ENCODE measurements at regions not wholly inside any gene's neighbourhood (a gene's known extent, or its start where the extent isn't known, plus 50 kb on each side); places are given as distances from the start of the nearest gene placed in this dataset.
A peak's percentile ranks its signal among the peaks of the same experiment; 100 is the strongest.

DNA sequence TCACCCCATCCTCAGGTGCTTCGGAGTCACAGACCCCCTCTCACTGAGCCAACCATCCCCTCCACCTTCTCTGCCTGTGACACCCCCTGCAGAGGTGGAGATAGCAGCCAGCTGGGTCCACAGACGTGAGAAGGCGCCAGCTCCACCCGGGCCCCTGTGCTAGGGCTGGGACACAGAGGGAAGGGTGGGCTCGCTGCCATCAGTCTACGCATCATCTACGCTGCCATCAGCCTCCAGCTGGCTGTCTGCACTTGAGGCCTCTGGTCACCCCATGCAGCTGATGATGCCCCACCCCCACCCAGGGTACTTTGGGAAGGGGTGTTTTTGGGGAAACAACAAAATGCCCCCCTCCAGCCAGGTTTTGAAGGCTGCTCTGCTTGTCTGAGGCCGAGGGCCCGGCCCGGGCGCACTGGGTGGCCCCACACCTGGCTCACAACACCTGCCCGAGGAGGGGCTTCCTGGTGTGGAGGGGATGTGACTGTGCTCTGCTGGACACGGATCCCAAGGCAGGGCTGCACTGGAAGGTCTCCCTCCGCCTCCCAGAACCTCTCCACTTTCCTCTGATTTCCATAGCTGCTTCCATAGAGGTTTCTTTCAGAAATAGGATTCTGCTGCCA is 163.4 kb upstream of the IQSEC1 start:
- Histone ChIP-seq H3K27me3 (ENCODE audit: control insufficient read depth in 1 of 2, insufficient read depth in 1 of 2, low read length in 2 of 2) (peaks cover 66 to 77% of the 10 kb centered on the region in 2 experiments), H3K36me3 (ENCODE audit: control insufficient read depth in 1 of 2, insufficient read depth in 2 of 2, low read depth in 1 of 2, low read length in 2 of 2) (no peaks in the 10 kb centered on the region), H3K4me1 (ENCODE audit: control insufficient read depth, insufficient read depth, low read depth, low read length) (no peaks in the 10 kb centered on the region), H3K14ac (ENCODE audit: low read length in 2 of 2) (no peak overlapping the region), H2BK12ac (ENCODE audit: low read length in 2 of 2) (no peak overlapping the region), H3K9ac (ENCODE audit: low read length) (no peak overlapping the region), H3K9me3 (ENCODE audit: control insufficient read depth, low read length) (no peaks in the 10 kb centered on the region), H4K91ac (ENCODE audit: low read length) (no peak overlapping the region), H4K8ac (ENCODE audit: low read length) (no peak overlapping the region), H3K27ac (ENCODE audit: low read length, poor library complexity, severe bottlenecking) (no peak overlapping the region), H2BK5ac (ENCODE audit: low read depth, low read length, poor library complexity, severe bottlenecking) (no peak overlapping the region), H2AFZ (ENCODE audit: low read depth, low read length) (no peak overlapping the region), H3K18ac (ENCODE audit: low read depth in 1 of 2, low read length in 2 of 2) (no peak overlapping the region), H2AK5ac (ENCODE audit: low read length, severe bottlenecking) (no peak overlapping the region), H2BK15ac (ENCODE audit: low read depth, poor library complexity, severe bottlenecking) (no peak overlapping the region), H3K4me2 (ENCODE audit: low read length, poor library complexity, severe bottlenecking) (no peak overlapping the region), H3K23ac (ENCODE audit: low read length in 2 of 2) (no peak overlapping the region), H3K79me1 (replicated peaks; ENCODE audit: low read length, poor library complexity, severe bottlenecking) (no peaks in the 10 kb centered on the region), H3K4me3 (ENCODE audit: insufficient read depth in 1 of 2, low read depth in 1 of 2, low read length in 2 of 2) (no peak overlapping the region), H2BK120ac (ENCODE audit: low read depth, low read length) (no peak overlapping the region), H3K4ac (ENCODE audit: low read depth in 1 of 2, low read length in 2 of 2) (no peak overlapping the region)
- DNase-seq: no peak
- WGBS: 85% methylated on average over 11 of the region's 14 CpGs

GRCh38 chr3:13235897-13236296 is 162.7 kb upstream of the IQSEC1 start:
- no peak overlapping the region for H4K8ac ChIP-seq (ENCODE audit: low read length)
- peak overlapping the region in 1 of 2 experiments; percentile 42 for H3K23ac ChIP-seq (ENCODE audit: low read length in 2 of 2)

GRCh38 chr3:13235079-13235478 is 161.8 kb upstream of the IQSEC1 start:
- Histone ChIP-seq H3K9ac (ENCODE audit: low read length) (no peak overlapping the region), H4K91ac (ENCODE audit: low read length) (no peak overlapping the region), H2BK120ac (ENCODE audit: low read depth, low read length) (no peak overlapping the region), H3K4me1 (ENCODE audit: control insufficient read depth, insufficient read depth, low read depth, low read length) (no peaks in the 10 kb centered on the region), H3K4me2 (ENCODE audit: low read length, poor library complexity, severe bottlenecking) (no peak overlapping the region), H3K36me3 (ENCODE audit: control insufficient read depth in 1 of 2, insufficient read depth in 2 of 2, low read depth in 1 of 2, low read length in 2 of 2) (no peaks in the 10 kb centered on the region), H3K27me3 (ENCODE audit: control insufficient read depth in 1 of 2, insufficient read depth in 1 of 2, low read length in 2 of 2) (peaks cover 62 to 79% of the 10 kb centered on the region in 2 experiments), H3K4me3 (ENCODE audit: insufficient read depth in 1 of 2, low read depth in 1 of 2, low read length in 2 of 2) (no peak overlapping the region), H2BK12ac (ENCODE audit: low read length in 2 of 2) (no peak overlapping the region), H3K23ac (ENCODE audit: low read length in 2 of 2) (no peak overlapping the region), H3K79me1 (replicated peaks; ENCODE audit: low read length, poor library complexity, severe bottlenecking) (no peaks in the 10 kb centered on the region), H3K4ac (ENCODE audit: low read depth in 1 of 2, low read length in 2 of 2) (no peak overlapping the region), H3K27ac (ENCODE audit: low read length, poor library complexity, severe bottlenecking) (no peak overlapping the region), H4K8ac (ENCODE audit: low read length) (no peak overlapping the region), H2AFZ (ENCODE audit: low read depth, low read length) (no peak overlapping the region), H3K14ac (ENCODE audit: low read length in 2 of 2) (no peak overlapping the region), H2BK5ac (ENCODE audit: low read depth, low read length, poor library complexity, severe bottlenecking) (no peak overlapping the region), H3K18ac (ENCODE audit: low read depth in 1 of 2, low read length in 2 of 2) (no peak overlapping the region), H3K9me3 (ENCODE audit: control insufficient read depth, low read length) (no peaks in the 10 kb centered on the region), H2BK15ac (ENCODE audit: low read depth, poor library complexity, severe bottlenecking) (no peak overlapping the region), H2AK5ac (ENCODE audit: low read length, severe bottlenecking) (no peak overlapping the region)
- 23% methylated on average over 5 of the region's 5 CpGs for WGBS
- DNase-seq: no peak

More at GRCh38 chr3:13235897-13236296, 162.7 kb upstream of the IQSEC1 start:
- no peak overlapping the region for H2BK120ac ChIP-seq (ENCODE audit: low read depth, low read length)
- H3K18ac ChIP-seq (ENCODE audit: low read depth in 1 of 2, low read length in 2 of 2): no peak overlapping the region
- H2AK5ac ChIP-seq (ENCODE audit: low read length, severe bottlenecking): no peak overlapping the region
- H3K4me3 ChIP-seq (ENCODE audit: insufficient read depth in 1 of 2, low read depth in 1 of 2, low read length in 2 of 2): no peak overlapping the region
- no peaks in the 10 kb centered on the region for H3K79me1 ChIP-seq (replicated peaks; ENCODE audit: low read length, poor library complexity, severe bottlenecking)
- no peak overlapping the region for H3K9ac ChIP-seq (ENCODE audit: low read length)
- H3K4me2 ChIP-seq (ENCODE audit: low read length, poor library complexity, severe bottlenecking): no peak overlapping the region
- peaks cover 63 to 78% of the 10 kb centered on the region in 2 experiments for H3K27me3 ChIP-seq (ENCODE audit: control insufficient read depth in 1 of 2, insufficient read depth in 1 of 2, low read length in 2 of 2)
- H2AFZ ChIP-seq (ENCODE audit: low read depth, low read length): no peak overlapping the region
- no peak overlapping the region for H2BK15ac ChIP-seq (ENCODE audit: low read depth, poor library complexity, severe bottlenecking)
- WGBS: 91% methylated on average over 11 of the region's 11 CpGs
- H2BK12ac ChIP-seq (ENCODE audit: low read length in 2 of 2): no peak overlapping the region
- DNase-seq: no peak
- H2BK5ac ChIP-seq (ENCODE audit: low read depth, low read length, poor library complexity, severe bottlenecking): no peak overlapping the region
- H3K36me3 ChIP-seq (ENCODE audit: control insufficient read depth in 1 of 2, insufficient read depth in 2 of 2, low read depth in 1 of 2, low read length in 2 of 2): no peaks in the 10 kb centered on the region
- H4K91ac ChIP-seq (ENCODE audit: low read length): no peak overlapping the region
- H3K4ac ChIP-seq (ENCODE audit: low read depth in 1 of 2, low read length in 2 of 2): no peak overlapping the region
- no peaks in the 10 kb centered on the region for H3K4me1 ChIP-seq (ENCODE audit: control insufficient read depth, insufficient read depth, low read depth, low read length)
- H3K9me3 ChIP-seq (ENCODE audit: control insufficient read depth, low read length): no peaks in the 10 kb centered on the region
- H3K27ac ChIP-seq (ENCODE audit: low read length, poor library complexity, severe bottlenecking): no peak overlapping the region
- no peak overlapping the region for H3K14ac ChIP-seq (ENCODE audit: low read length in 2 of 2)

GRCh38 chr3:13234666-13235065 is 161.4 kb upstream of the IQSEC1 start:
- Histone ChIP-seq H2BK5ac (ENCODE audit: low read depth, low read length, poor library complexity, severe bottlenecking) (no peak overlapping the region), H3K4me2 (ENCODE audit: low read length, poor library complexity, severe bottlenecking) (no peak overlapping the region), H2AFZ (ENCODE audit: low read depth, low read length) (no peak overlapping the region), H3K9me3 (ENCODE audit: control insufficient read depth, low read length) (no peaks in the 10 kb centered on the region), H3K4me1 (ENCODE audit: control insufficient read depth, insufficient read depth, low read depth, low read length) (no peaks in the 10 kb centered on the region), H3K9ac (ENCODE audit: low read length) (no peak overlapping the region), H3K36me3 (ENCODE audit: control insufficient read depth in 1 of 2, insufficient read depth in 2 of 2, low read depth in 1 of 2, low read length in 2 of 2) (no peaks in the 10 kb centered on the region), H3K27me3 (ENCODE audit: control insufficient read depth in 1 of 2, insufficient read depth in 1 of 2, low read length in 2 of 2) (peaks cover 63 to 77% of the 10 kb centered on the region in 2 experiments), H3K79me1 (replicated peaks; ENCODE audit: low read length, poor library complexity, severe bottlenecking) (no peaks in the 10 kb centered on the region), H3K27ac (ENCODE audit: low read length, poor library complexity, severe bottlenecking) (no peak overlapping the region), H3K14ac (ENCODE audit: low read length in 2 of 2) (no peak overlapping the region), H3K4ac (ENCODE audit: low read depth in 1 of 2, low read length in 2 of 2) (no peak overlapping the region), H4K8ac (ENCODE audit: low read length) (no peak overlapping the region), H2BK15ac (ENCODE audit: low read depth, poor library complexity, severe bottlenecking) (no peak overlapping the region), H3K18ac (ENCODE audit: low read depth in 1 of 2, low read length in 2 of 2) (no peak overlapping the region), H2AK5ac (ENCODE audit: low read length, severe bottlenecking) (no peak overlapping the region), H3K23ac (ENCODE audit: low read length in 2 of 2) (no peak overlapping the region), H2BK12ac (ENCODE audit: low read length in 2 of 2) (no peak overlapping the region), H4K91ac (ENCODE audit: low read length) (no peak overlapping the region), H2BK120ac (ENCODE audit: low read depth, low read length) (no peak overlapping the region), H3K4me3 (ENCODE audit: insufficient read depth in 1 of 2, low read depth in 1 of 2, low read length in 2 of 2) (no peak overlapping the region)
- no peak for DNase-seq
- 37% methylated on average over 4 of the region's 9 CpGs for WGBS

All from mesenchymal stem cell (in vitro differentiated cells and primary cell).